Testis (tissue), 2 donors: ENCODE measurements at regions not wholly inside any gene's neighbourhood (a gene's known extent, or its start where the extent isn't known, plus 50 kb on each side); places are given as distances from the start of the nearest gene placed in this dataset.

Experiments
- CTCF ChIP-seq, 3 experiments: fragments of 450-650 bp in 2 of 3; fragments of 200-600 bp in 1 of 3; sonication (generic) in 1 of 3; IDR thresholded peaks; one replicate each; pipeline ENCODE4 v1.5.1; 2016 to 2019; ENCODE audit warnings: antibody characterized with exemption in 3 of 3, mild to moderate bottlenecking in 2 of 3, moderate library complexity in 1 of 3
- POLR2A ChIP-seq: fragments of 450-650 bp; IDR thresholded peaks from one replicate; pipeline ENCODE4 v1.6.1; 2017; ENCODE audit warnings: antibody characterized with exemption, mild to moderate bottlenecking, moderate library complexity

- no peak for TF ChIP-seq CTCF (IDR thresholded peaks at IDR 0.05)
- TF ChIP-seq POLR2A = no peak
Observed at GRCh38 chr1:229928767-229929166, 138.3 kb upstream of the GALNT2 start.
